Daoy (cell line): ENCODE measurements at regions not wholly inside any gene's neighbourhood (a gene's known extent, or its start where the extent isn't known, plus 50 kb on each side); places are given as distances from the start of the nearest gene placed in this dataset.

Source experiments
- DNase-seq: peaks from one replicate; pipeline ENCODE4 v3.0.0-alpha.2; 2015; ENCODE audit warnings: low read depth

- DNase-seq: no peak
Measured at GRCh38 chr6:169912266-169913095, 161.1 kb downstream of the ERMARD start.

GRCh38 chr6:169911264-169912263 lies 160.1 kb downstream of the ERMARD start:
- DNase-seq: no peak

DNA sequence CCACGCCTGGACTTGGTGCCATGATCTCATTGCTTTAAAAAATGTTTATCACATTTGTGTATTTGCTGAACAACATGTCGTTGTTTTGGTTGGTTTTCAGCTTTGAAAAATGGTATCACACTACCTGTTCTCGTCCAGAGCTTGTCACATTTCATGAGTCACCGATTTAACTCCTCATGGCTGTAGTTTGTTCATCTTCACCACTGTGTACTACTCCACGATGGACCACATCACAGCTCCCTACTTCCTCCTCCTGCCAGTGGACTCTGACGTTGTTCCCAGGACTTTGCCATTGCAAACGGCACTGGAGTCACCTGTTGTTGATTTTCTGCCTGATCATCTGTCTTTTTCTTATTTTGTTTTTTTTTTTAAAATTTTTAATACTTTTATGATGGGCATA lies 157.7 kb downstream of the ERMARD start:
- DNase-seq: no peak

GRCh38 chr6:169908403-169908933 lies 157.0 kb downstream of the ERMARD start:
- no peak for DNase-seq

DNA sequence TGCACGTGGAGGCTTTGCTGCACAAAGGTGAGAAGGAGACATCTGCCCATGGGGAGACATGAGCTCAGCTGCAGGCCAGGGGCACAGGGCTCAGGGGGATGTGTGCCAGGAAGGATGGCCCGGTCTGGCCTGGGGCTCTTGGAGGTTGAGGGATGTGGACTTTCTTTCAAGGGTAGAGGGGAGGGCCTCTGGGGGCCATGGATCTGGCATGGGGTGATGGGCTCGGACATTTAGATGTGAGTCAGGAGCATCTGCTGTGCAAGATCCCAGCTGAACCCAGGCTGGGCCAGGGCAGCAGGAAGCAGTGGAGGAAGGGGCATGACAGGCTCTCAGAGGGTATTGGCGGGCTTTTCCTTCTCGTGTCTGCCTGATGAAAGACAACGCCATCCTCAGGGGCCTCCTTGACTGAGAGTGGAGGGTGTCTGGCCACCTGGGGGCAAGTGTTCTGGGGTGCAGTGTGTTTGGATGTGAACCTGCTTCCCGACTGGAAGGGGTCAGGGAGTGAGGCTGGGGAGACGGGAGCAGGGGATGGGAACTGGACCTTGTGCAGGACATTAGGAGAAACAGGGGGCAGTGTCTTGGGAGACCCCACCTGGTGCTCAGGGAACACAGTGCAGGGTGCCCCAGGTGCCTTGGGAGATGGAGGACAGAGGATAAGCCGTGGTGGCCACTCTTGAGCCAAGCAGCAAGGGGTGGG lies 156.1 kb downstream of the ERMARD start:
- no peak for DNase-seq

GRCh38 chr6:169906688-169907418 lies 155.4 kb downstream of the ERMARD start:
- no peak for DNase-seq

DNA sequence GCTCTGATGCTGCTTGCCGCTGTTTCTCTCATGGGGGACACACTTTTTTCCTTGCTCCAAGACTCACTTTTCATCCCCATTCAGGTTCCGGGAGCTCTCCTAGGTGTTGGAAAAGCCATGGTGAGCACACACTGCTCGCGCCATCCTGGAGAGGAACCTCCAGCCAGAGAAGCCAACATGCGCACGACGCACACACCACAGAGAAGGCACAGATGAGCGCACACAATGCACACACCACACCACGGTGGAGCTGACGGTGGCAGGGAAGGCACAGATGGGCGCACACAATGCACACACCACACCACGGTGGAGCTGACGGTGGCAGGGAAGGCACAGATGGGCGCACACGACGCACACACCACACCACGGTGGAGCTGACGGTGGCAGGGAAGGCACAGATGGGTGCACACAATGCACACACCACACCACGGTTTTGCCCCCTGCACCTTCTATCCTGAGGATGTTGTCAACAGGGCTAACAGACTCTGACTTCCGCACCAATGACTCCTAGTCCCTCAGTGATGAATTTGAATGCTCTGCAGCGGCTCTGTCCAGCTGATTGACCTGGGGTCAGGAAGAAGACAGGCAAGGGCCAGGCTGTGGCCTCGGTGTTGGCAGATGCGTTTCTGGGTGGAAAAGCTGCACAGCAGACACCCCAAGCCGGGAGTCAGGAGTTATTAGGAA lies 154.7 kb downstream of the ERMARD start:
- no peak for DNase-seq

DNA sequence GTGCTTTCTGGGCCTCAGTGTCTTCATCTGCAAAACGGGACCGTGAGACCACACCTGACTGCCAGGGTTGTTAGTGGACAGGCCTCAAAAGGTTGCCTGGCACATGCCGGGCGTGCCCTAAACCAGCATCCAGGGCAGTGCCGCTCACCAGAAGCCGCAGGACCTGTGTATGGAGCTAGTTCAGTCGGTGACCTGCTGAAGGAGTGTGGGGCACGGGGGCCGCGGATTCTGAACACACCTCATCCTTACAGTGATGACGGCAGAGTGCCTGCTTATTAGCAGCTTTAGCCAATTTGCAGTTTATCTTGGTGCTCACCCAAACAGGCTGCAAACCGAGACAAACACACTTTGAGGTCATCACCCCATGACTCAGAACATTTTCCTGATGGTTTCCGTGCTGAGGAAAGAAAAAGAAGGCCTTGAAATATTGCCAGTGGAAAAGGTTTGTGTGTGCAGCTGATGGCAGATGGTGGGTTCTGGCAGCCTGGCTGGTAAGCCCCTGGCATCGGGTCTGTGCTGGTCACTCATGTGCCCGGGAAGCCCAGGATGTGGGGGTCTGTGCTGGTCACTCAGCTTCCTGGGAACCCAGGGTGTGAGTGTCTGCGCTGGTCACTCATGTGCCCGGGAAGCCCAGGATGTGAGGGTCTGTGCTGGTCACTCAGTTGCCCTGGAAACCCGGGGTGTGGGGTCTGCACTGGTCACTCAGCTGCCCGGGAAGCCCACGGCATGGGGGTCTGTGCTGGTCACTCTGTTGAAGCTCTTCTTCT lies 153.8 kb downstream of the ERMARD start:
- peak; percentile 72 for DNase-seq

- DNase-seq: no peak
Measured at GRCh38 chr6:169904051-169904922, 152.9 kb downstream of the ERMARD start.

- no peak for DNase-seq
Measured at GRCh38 chr6:169903122-169903521, 151.7 kb downstream of the ERMARD start.

DNA sequence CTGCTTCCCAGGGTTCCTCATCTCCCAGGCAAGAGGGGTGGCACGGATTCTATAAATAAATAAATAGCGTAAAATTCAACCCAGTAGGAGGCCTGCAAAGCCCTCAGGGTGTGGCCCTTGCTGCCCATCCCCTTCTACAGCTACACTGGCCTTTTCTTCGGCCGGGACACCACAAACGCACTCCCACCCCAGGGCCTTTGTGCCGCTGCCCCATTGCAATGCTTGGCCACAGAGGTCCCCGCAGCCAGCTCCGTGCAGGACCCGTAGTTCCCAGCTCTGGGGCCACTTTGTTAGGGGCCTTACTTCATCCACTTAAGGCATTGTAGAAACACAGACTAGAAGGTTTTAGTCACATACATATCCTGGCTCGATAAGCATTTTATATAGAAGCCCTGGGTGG lies 151.2 kb downstream of the ERMARD start:
- no peak for DNase-seq

- DNase-seq: no peak
Measured at GRCh38 chr6:169902070-169902469, 150.6 kb downstream of the ERMARD start.

DNA sequence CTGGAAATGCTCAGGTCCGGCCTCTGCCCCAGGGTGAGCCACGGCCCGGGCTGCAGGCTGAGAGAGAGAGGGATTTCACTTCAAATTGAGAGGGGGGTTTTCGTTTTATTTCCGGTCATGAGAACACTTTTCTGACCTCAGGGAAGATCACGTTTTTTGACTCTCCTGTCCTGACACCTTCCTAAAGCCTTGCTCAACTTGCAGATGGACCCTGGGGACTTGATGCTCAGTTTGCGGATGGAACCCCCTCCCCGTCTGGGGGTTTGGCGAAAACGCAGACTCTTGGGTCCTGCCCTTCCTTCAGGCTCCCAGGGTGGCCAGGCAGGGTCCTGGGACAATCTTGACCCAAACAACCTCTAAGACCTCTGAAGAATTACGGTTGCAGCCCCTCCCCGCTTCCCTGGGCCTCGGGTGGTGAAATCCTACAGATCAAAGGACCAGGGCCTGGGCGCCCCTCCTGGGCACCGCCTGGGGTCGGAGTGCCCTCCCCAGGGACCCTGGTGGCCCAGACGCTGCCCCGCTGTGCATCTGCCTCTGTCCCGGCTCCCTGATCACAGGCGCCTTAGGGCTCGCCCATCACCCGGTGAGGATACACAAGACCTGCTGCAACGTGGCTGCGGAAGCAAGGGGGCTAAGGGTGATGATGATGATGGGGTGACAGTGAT lies 148.2 kb downstream of the ERMARD start:
- DNase-seq: no peak

DNA sequence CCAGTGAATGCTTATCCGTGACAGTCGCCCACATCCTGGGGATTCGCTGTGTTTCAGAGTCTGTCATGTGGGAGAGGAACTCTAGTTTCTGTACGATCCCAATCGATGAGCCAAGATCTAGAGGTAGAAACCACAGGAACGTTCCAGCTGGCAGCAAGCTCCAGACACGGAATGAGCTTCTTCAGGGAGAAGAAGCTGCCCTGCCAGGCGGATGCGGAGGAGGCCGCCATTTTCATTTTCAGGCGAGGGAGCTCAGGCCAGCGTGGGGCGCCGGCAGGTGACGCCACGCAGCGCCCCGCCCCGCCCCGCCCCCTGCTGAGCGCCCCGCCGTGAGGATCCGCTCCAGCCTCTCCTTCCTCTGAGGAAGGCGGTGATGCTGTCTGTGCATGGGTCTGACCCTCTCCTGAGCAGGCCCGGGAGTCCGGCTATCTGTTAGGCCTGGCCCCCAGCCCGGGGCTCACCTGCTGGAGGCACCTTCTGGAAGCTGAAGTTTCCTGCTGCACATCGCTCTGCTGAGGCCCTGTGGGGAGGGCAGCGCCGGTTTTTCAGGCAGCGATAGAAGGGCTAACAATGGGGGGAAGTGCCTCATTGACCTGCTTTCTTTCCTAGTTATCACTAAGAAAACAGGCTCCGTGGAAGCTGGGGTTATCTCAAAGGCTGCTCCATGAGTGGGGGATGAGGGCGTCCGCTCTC lies 147.5 kb downstream of the ERMARD start:
- DNase-seq: peak; percentile 32

GRCh38 chr6:169897601-169898358 lies 146.4 kb downstream of the ERMARD start:
- DNase-seq: no peak

DNA sequence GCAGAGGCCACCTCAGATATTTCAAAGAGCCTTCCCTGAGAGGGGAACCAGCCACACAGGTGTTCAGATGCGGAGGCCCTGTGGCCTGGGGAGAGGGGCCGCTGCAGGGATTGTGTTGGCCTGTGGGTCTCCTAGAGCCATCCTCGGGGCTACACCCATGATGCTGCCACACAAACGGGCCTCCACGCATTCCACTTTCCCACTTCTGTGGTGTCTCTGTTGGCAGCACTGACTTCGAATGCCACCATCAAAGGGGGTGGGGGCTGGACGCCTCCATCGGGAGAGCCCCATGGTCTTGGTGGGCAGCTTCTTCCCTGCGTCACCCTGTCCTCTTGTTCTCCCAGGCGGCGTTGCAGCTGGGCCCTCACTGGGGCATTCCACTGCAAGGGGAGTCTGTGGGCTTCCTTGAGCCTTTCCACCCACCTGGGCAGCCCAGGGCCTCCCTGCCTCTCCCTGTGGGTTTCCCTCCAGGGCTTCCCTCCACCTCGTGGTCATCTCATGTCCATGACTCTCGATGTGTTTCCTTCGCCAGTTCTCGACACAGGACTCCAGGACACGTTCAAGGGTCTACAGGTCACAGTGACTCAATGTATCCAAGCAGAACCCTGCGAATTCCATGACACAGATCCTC lies 145.5 kb downstream of the ERMARD start:
- no peak for DNase-seq
